HG03432 (cell line): ENCODE measurements at regions not wholly inside any gene's neighbourhood (a gene's known extent, or its start where the extent isn't known, plus 50 kb on each side); places are given as distances from the start of the nearest gene placed in this dataset.
"Not testable (repeated sequence)": the region's sequence is repeated elsewhere in the genome, so short reads cannot be mapped to it uniquely, and the experiment has no call there.

Experiments
- ATAC-seq: cut with Tn5 transposase; IDR thresholded peaks from one replicate; pipeline ENCODE4 v1.9.1; 2021; ENCODE audit warnings: mild to moderate bottlenecking, moderate library complexity; ENCODE audit not compliant: unreplicated experiment

- ATAC-seq = no peak
Measured at GRCh38 chr6:48630511-48630910, 519.5 kb upstream of the PTCHD4 start.

- no peak for ATAC-seq
Measured at GRCh38 chr6:48628316-48628715, 517.3 kb upstream of the PTCHD4 start.

GRCh38 chr6:48626421-48626820 lies 515.4 kb upstream of the PTCHD4 start:
- no peak for ATAC-seq

- ATAC-seq = no peak
Measured at GRCh38 chr6:48624631-48625030, 513.6 kb upstream of the PTCHD4 start.

- no peak for ATAC-seq
Measured at GRCh38 chr6:48619771-48620170, 508.8 kb upstream of the PTCHD4 start.

GRCh38 chr6:48615041-48615440 lies 504.0 kb upstream of the PTCHD4 start:
- no peak for ATAC-seq

GRCh38 chr6:48614326-48614725 lies 503.3 kb upstream of the PTCHD4 start:
- no peak for ATAC-seq

- no peak for ATAC-seq
Measured at GRCh38 chr6:48613231-48613949, 502.4 kb upstream of the PTCHD4 start.

GRCh38 chr6:48611332-48611731 lies 500.3 kb upstream of the PTCHD4 start:
- ATAC-seq = no peak

- ATAC-seq = no peak
Measured at GRCh38 chr6:48610846-48611245, 499.8 kb upstream of the PTCHD4 start.

GRCh38 chr6:48606618-48607017 lies 495.6 kb upstream of the PTCHD4 start:
- no peak for ATAC-seq

- no peak for ATAC-seq
Measured at GRCh38 chr6:48597951-48598350, 487.0 kb upstream of the PTCHD4 start.

- no peak for ATAC-seq
Measured at GRCh38 chr6:48596830-48597229, 485.8 kb upstream of the PTCHD4 start.

- not testable (repeated sequence) for ATAC-seq
Measured at GRCh38 chr6:48591158-48591557, 480.2 kb upstream of the PTCHD4 start.

GRCh38 chr6:48584846-48585245 lies 473.8 kb upstream of the PTCHD4 start:
- ATAC-seq = no peak

- peak; percentile 65 for ATAC-seq
Measured at GRCh38 chr6:48570656-48571055, 459.7 kb upstream of the PTCHD4 start.

GRCh38 chr6:48568856-48569255 lies 457.9 kb upstream of the PTCHD4 start:
- ATAC-seq = peak; percentile 61

GRCh38 chr6:48567016-48567415 lies 456.0 kb upstream of the PTCHD4 start:
- ATAC-seq = no peak

GRCh38 chr6:48564036-48564820 lies 453.2 kb upstream of the PTCHD4 start:
- ATAC-seq = no peak

GRCh38 chr6:48563433-48563832 lies 452.4 kb upstream of the PTCHD4 start:
- no peak for ATAC-seq

GRCh38 chr6:48560408-48560807 lies 449.4 kb upstream of the PTCHD4 start:
- ATAC-seq = no peak

- no peak for ATAC-seq
Measured at GRCh38 chr6:48553467-48554189, 442.6 kb upstream of the PTCHD4 start.
